ENCODE measurements at regions not wholly inside any gene's neighbourhood (a gene's known extent, or its start where the extent isn't known, plus 50 kb on each side); places are given as distances from the start of the nearest gene placed in this dataset.

GRCh38 chr9:68648971-68649370 lies 56.1 kb upstream of the PIP5K1B start:
- peaks cover 15% of the 10 kb centered on the region for H3K27me3 Mint-ChIP-seq
- H3K36me3 Mint-ChIP-seq (ENCODE audit: low read depth) = no peaks in the 10 kb centered on the region
- ChIA-PET CTCF (interaction anchor here (1.4 kb wide), 1 partner anchor 13 kb away, joined by 3 read pairs; no protein-coding TSS in a partner anchor), POLR2A (no interaction called here)
- ATAC-seq (no peak), DNase-seq (no peak)
- intact Hi-C loops (cut with DNase I, micrococcal nuclease) = no loop called here
- H3K4me1 Mint-ChIP-seq = peaks cover 33% of the 10 kb centered on the region
- no peak overlapping the region for H3K4me3 Mint-ChIP-seq
- H3K9me3 Mint-ChIP-seq (ENCODE audit: low read depth) = no peaks in the 10 kb centered on the region
- H3K27ac Mint-ChIP-seq = no peak overlapping the region

GRCh38 chr9:68651280-68651893 lies 53.7 kb upstream of the PIP5K1B start:
- H3K4me1 Mint-ChIP-seq = peaks cover 35% of the 10 kb centered on the region
- H3K36me3 Mint-ChIP-seq (ENCODE audit: low read depth) = no peaks in the 10 kb centered on the region
- DNase-seq (no peak), ATAC-seq (peak; percentile 82)
- peaks cover 13% of the 10 kb centered on the region for H3K27me3 Mint-ChIP-seq
- H3K27ac Mint-ChIP-seq = peak overlapping the region; percentile 72
- no peak overlapping the region for H3K4me3 Mint-ChIP-seq
- no peaks in the 10 kb centered on the region for H3K9me3 Mint-ChIP-seq (ENCODE audit: low read depth)
- intact Hi-C loops (cut with DNase I, micrococcal nuclease) = loop anchor here (1.0 to 5.0 kb wide), 2 partner anchors 131 to 323 kb away; a partner anchor contains a TSS
- POLR2A ChIA-PET = no interaction called here
- CTCF ChIA-PET = interaction anchor here (0.5 to 1.1 kb wide), 3 partner anchors 44 to 380 kb away, joined by 3 to 5 read pairs (median 3); no protein-coding TSS in a partner anchor

GRCh38 chr9:68653141-68653595 lies 51.9 kb upstream of the PIP5K1B start:
- DNase-seq (peak; percentile 67), ATAC-seq (peak; percentile 73)
- Mint-ChIP-seq H3K4me1 (peaks cover 35% of the 10 kb centered on the region), H3K9me3 (ENCODE audit: low read depth) (no peaks in the 10 kb centered on the region), H3K36me3 (ENCODE audit: low read depth) (no peaks in the 10 kb centered on the region), H3K27me3 (peaks cover 22% of the 10 kb centered on the region), H3K27ac (peak overlapping the region; percentile 72), H3K4me3 (no peak overlapping the region)
- intact Hi-C loops (cut with DNase I, micrococcal nuclease) = loop anchor here (1.0 to 5.0 kb wide), 6 partner anchors 129 to 522 kb away; partner anchors contain the start of gene TJP2 (in 1 of the 2)
- CTCF ChIA-PET = no interaction called here
- POLR2A ChIA-PET = no interaction called here

- DNase-seq (no peak), ATAC-seq (no peak)
- ChIA-PET POLR2A (no interaction called here), CTCF (no interaction called here)
- H3K27ac Mint-ChIP-seq = no peak overlapping the region
- no peaks in the 10 kb centered on the region for H3K9me3 Mint-ChIP-seq (ENCODE audit: low read depth)
- H3K36me3 Mint-ChIP-seq (ENCODE audit: low read depth) = no peaks in the 10 kb centered on the region
- H3K4me1 Mint-ChIP-seq = peaks cover 35% of the 10 kb centered on the region
- no peak overlapping the region for H3K4me3 Mint-ChIP-seq
- H3K27me3 Mint-ChIP-seq = peaks cover 25% of the 10 kb centered on the region
- intact Hi-C loops (cut with DNase I, micrococcal nuclease) = loop anchor here in 1 of 2 experiments (5.0 kb wide), 1 partner anchor 128 kb away; a partner anchor contains a TSS
These were observed 51.0 kb upstream of the PIP5K1B start for GRCh38 chr9:68654075-68654474.
